ENCODE measurements at regions not wholly inside any gene's neighbourhood (a gene's known extent, or its start where the extent isn't known, plus 50 kb on each side); places are given as distances from the start of the nearest gene placed in this dataset.

DNA sequence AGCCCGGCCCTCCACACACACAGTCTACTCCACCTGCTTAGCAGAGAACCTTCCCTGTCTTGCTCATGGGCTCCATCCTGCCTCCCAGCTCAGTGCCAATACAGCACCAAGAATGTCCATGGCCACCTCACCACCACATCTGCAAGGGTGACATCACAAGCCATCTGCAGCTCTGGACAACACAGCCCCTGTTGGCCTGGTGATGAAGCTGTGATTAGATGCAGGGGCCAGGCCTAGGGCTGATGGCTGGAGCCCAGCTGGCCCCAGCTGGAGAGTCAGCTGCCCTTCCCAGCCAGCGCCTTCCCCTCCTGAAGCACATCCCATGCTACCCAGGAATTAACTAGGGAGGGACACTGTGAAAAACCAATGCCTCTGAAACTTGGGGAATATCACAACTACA is 91.1 kb downstream of the TTC32 start:
- Histone ChIP-seq H3K4me2 (ENCODE audit: low read length) (no peak overlapping the region), H4K20me1 (ENCODE audit: low read length) (no peaks in the 10 kb centered on the region), H3K79me2 (ENCODE audit: low read length) (no peaks in the 10 kb centered on the region), H3K9me2 (replicated peaks; ENCODE audit: low read length) (no peaks in the 10 kb centered on the region), H2AFZ (ENCODE audit: low read length) (no peak overlapping the region), H3K27me3 (ENCODE audit: low read length) (no peaks in the 10 kb centered on the region), H3K9ac (ENCODE audit: low read length) (no peak overlapping the region), H3K27ac (ENCODE audit: low read length) (no peak overlapping the region), H3F3A (ENCODE audit: low read length, unreplicated experiment) (no peaks in the 10 kb centered on the region), H3K9me3 (ENCODE audit: low read length) (no peaks in the 10 kb centered on the region), H3K36me3 (ENCODE audit: low read depth, low read length) (no peaks in the 10 kb centered on the region), H3K4me3 (ENCODE audit: low read length) (no peak overlapping the region), H3K4me1 (ENCODE audit: insufficient read depth, low read length) (no peaks in the 10 kb centered on the region)
- ATAC-seq (no peak), DNase-seq (no peak)
- intact Hi-C loops (cut with micrococcal nuclease): no loop called here
- TF ChIP-seq, protein P1, sequence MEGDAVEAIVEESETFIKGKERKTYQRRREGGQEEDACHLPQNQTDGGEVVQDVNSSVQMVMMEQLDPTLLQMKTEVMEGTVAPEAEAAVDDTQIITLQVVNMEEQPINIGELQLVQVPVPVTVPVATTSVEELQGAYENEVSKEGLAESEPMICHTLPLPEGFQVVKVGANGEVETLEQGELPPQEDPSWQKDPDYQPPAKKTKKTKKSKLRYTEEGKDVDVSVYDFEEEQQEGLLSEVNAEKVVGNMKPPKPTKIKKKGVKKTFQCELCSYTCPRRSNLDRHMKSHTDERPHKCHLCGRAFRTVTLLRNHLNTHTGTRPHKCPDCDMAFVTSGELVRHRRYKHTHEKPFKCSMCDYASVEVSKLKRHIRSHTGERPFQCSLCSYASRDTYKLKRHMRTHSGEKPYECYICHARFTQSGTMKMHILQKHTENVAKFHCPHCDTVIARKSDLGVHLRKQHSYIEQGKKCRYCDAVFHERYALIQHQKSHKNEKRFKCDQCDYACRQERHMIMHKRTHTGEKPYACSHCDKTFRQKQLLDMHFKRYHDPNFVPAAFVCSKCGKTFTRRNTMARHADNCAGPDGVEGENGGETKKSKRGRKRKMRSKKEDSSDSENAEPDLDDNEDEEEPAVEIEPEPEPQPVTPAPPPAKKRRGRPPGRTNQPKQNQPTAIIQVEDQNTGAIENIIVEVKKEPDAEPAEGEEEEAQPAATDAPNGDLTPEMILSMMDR (conservative IDR thresholded peaks at IDR 0.05; ENCODE audit: low read depth, low read length): no peak
- TF ChIP-seq EZH2 (IDR thresholded peaks at IDR 0.05; ENCODE audit: low read length, unreplicated experiment) (no peak), EZH2phosphoT487 (IDR thresholded peaks at IDR 0.05; ENCODE audit: borderline replicate concordance, low read length) (no peak)
- ChIA-PET CTCF (no interaction called here), POLR2A (ENCODE audit: unreplicated experiment) (no interaction called here)
- BruUV-seq (replicated peaks): no TSS peak

DNA sequence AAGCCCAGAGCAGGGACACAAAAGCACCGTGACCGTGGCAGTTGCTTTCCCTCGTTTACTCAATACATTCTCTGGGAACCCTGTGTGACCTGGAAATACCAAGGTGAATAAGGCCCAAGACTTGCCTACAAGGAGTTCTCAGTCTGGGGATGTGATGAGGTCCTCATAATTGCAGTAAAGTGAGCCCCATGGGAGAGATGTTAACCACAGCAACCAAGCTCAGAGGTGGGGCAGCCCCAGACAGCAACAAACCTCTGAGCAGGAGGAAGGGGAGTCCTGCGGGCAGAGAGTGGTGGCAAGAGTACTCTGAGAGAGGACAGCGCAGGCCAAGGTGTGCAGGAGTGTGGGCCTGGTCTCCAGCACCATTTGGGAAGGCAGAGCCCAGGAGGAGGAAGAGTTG is 91.6 kb downstream of the TTC32 start:
- TF ChIP-seq, protein P1 (conservative IDR thresholded peaks at IDR 0.05; ENCODE audit: low read depth, low read length): no peak
- TF ChIP-seq EZH2 (IDR thresholded peaks at IDR 0.05; ENCODE audit: low read length, unreplicated experiment) (no peak), EZH2phosphoT487 (IDR thresholded peaks at IDR 0.05; ENCODE audit: borderline replicate concordance, low read length) (no peak)
- no peak overlapping the region for H2AFZ ChIP-seq (ENCODE audit: low read length)
- H3K9me3 ChIP-seq (ENCODE audit: low read length): no peaks in the 10 kb centered on the region
- H3K27me3 ChIP-seq (ENCODE audit: low read length): no peaks in the 10 kb centered on the region
- H3K9ac ChIP-seq (ENCODE audit: low read length): no peak overlapping the region
- H3K36me3 ChIP-seq (ENCODE audit: low read depth, low read length): no peaks in the 10 kb centered on the region
- H4K20me1 ChIP-seq (ENCODE audit: low read length): no peaks in the 10 kb centered on the region
- H3K79me2 ChIP-seq (ENCODE audit: low read length): no peaks in the 10 kb centered on the region
- intact Hi-C loops (cut with micrococcal nuclease): no loop called here
- ChIA-PET POLR2A (ENCODE audit: unreplicated experiment) (no interaction called here), CTCF (no interaction called here)
- BruUV-seq (replicated peaks): no TSS peak
- no peak overlapping the region for H3K4me3 ChIP-seq (ENCODE audit: low read length)
- no peak overlapping the region for H3K4me2 ChIP-seq (ENCODE audit: low read length)
- H3F3A ChIP-seq (ENCODE audit: low read length, unreplicated experiment): no peaks in the 10 kb centered on the region
- H3K9me2 ChIP-seq (replicated peaks; ENCODE audit: low read length): no peaks in the 10 kb centered on the region
- ATAC-seq (no peak), DNase-seq (no peak)
- no peaks in the 10 kb centered on the region for H3K4me1 ChIP-seq (ENCODE audit: insufficient read depth, low read length)
- no peak overlapping the region for H3K27ac ChIP-seq (ENCODE audit: low read length)

DNA sequence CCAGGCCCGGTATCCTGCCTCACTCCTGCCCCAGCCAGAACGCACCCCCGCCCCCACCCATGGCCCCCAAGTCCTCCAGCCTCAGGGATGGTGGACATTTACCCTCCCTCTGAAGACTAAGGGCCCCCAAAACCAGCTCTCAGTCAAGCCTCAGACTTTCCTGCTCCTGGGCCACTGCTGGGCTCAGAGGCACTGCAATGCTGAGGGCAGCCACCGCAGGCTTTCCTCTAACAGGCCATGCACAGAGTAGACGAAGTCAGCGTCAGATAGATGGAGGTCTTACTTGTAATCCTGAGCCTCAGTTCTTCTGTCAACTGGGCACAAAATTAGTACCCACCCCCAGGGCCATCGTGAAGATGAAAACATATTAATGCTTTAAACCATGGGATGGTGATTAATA is 92.6 kb downstream of the TTC32 start:
- H3F3A ChIP-seq (ENCODE audit: low read length, unreplicated experiment): no peaks in the 10 kb centered on the region
- H3K27me3 ChIP-seq (ENCODE audit: low read length): no peaks in the 10 kb centered on the region
- DNase-seq (no peak), ATAC-seq (no peak)
- no TSS peak for BruUV-seq (replicated peaks)
- H3K4me1 ChIP-seq (ENCODE audit: insufficient read depth, low read length): no peaks in the 10 kb centered on the region
- intact Hi-C loops (cut with micrococcal nuclease): no loop called here
- no peaks in the 10 kb centered on the region for H3K9me2 ChIP-seq (replicated peaks; ENCODE audit: low read length)
- H3K4me2 ChIP-seq (ENCODE audit: low read length): no peak overlapping the region
- no peaks in the 10 kb centered on the region for H3K79me2 ChIP-seq (ENCODE audit: low read length)
- no peak overlapping the region for H3K4me3 ChIP-seq (ENCODE audit: low read length)
- TF ChIP-seq EZH2phosphoT487 (IDR thresholded peaks at IDR 0.05; ENCODE audit: borderline replicate concordance, low read length) (no peak), EZH2 (IDR thresholded peaks at IDR 0.05; ENCODE audit: low read length, unreplicated experiment) (no peak)
- TF ChIP-seq, protein P1 (conservative IDR thresholded peaks at IDR 0.05; ENCODE audit: low read depth, low read length): no peak
- no peaks in the 10 kb centered on the region for H3K9me3 ChIP-seq (ENCODE audit: low read length)
- H3K36me3 ChIP-seq (ENCODE audit: low read depth, low read length): no peaks in the 10 kb centered on the region
- H2AFZ ChIP-seq (ENCODE audit: low read length): no peak overlapping the region
- no peaks in the 10 kb centered on the region for H4K20me1 ChIP-seq (ENCODE audit: low read length)
- no peak overlapping the region for H3K27ac ChIP-seq (ENCODE audit: low read length)
- no peak overlapping the region for H3K9ac ChIP-seq (ENCODE audit: low read length)
- ChIA-PET CTCF (no interaction called here), POLR2A (ENCODE audit: unreplicated experiment) (no interaction called here)

All from PC-3 (cell line).